ENCODE measurements at regions not wholly inside any gene's neighbourhood (a gene's known extent, or its start where the extent isn't known, plus 50 kb on each side); places are given as distances from the start of the nearest gene placed in this dataset.

- 35% methylated on average over 1 of the region's 1 CpG; no CpG with 5 or more reads in 1 of the 2 experiments for WGBS, 2 experiments (ENCODE audit: extremely low coverage in 1 of 2, insufficient coverage in 1 of 2, insufficient read length in 1 of 2, insufficient replicate concordance in 2 of 2, low coverage in 1 of 2, low lambda C conversion rate in 2 of 2, missing lambda C conversion rate in 1 of 2)
- no peak for TF ChIP-seq NANOG (IDR thresholded peaks at IDR 0.05; ENCODE audit: insufficient read depth, low read depth, low read length, poor library complexity, severe bottlenecking)
- TF ChIP-seq ATF3 (IDR thresholded peaks at IDR 0.05; ENCODE audit: insufficient read depth, low read depth, low read length) = no peak
- TF ChIP-seq RAD21 (IDR thresholded peaks at IDR 0.05 in 1 of 2, conservative IDR thresholded peaks at IDR 0.05 in 1 of 2; ENCODE audit: low read depth in 2 of 2, low read length in 2 of 2) = no peak
- no peak for TF ChIP-seq BRCA1 (IDR thresholded peaks at IDR 0.05; ENCODE audit: low read depth, low read length)
- no peak for TF ChIP-seq YY1 (IDR thresholded peaks at IDR 0.05; ENCODE audit: low read depth, low read length)
- no peak for TF ChIP-seq SAP30 (IDR thresholded peaks at IDR 0.05; ENCODE audit: insufficient read depth, insufficient replicate concordance, low read length)
- no peak for TF ChIP-seq KDM5A (IDR thresholded peaks at IDR 0.05; ENCODE audit: low read length)
- TF ChIP-seq TBP (IDR thresholded peaks at IDR 0.05; ENCODE audit: low read depth, low read length) = no peak
- TF ChIP-seq TAF1 (IDR thresholded peaks at IDR 0.05; ENCODE audit: low read depth, low read length) = no peak
- TF ChIP-seq EZH2 (IDR thresholded peaks at IDR 0.05; ENCODE audit: low read depth, low read length, severe bottlenecking) = no peak
- no peak for TF ChIP-seq POLR2A (IDR thresholded peaks at IDR 0.05; ENCODE audit: control extremely low read depth in 1 of 2, low read depth in 2 of 2, low read length in 2 of 2)
- TF ChIP-seq E2F6 (IDR thresholded peaks at IDR 0.05) = no peak
- no peak for TF ChIP-seq HDAC6 (IDR thresholded peaks at IDR 0.05; ENCODE audit: low read depth, low read length)
- ChIA-PET CTCF (ENCODE audit: partially characterized antibody) (no interaction called here), POLR2A (ENCODE audit: partially characterized antibody) (no interaction called here)
- Histone ChIP-seq H3K4me1 (replicated peaks in 1 of 4; ENCODE audit: control insufficient read depth in 3 of 4, insufficient read depth in 4 of 4, low read length in 3 of 4) (no peaks in the 10 kb centered on the region), H3K79me2 (ENCODE audit: control insufficient read depth in 1 of 2, insufficient read depth in 2 of 2, low read length in 2 of 2) (no peaks in the 10 kb centered on the region), H2BK5ac (ENCODE audit: low read depth, low read length) (no peak overlapping the region), H3K9ac (replicated peaks in 1 of 4; ENCODE audit: extremely low read depth in 1 of 4, low read depth in 3 of 4, low read length in 3 of 4) (no peak overlapping the region), H2AK5ac (ENCODE audit: low read depth, low read length) (no peak overlapping the region), H4K5ac (ENCODE audit: insufficient read length, low read depth, low read length) (no peak overlapping the region), H3K27me3 (replicated peaks in 1 of 4; ENCODE audit: control insufficient read depth in 3 of 4, extremely low read depth in 1 of 4, insufficient read depth in 3 of 4, low read length in 3 of 4) (no peaks in the 10 kb centered on the region), H2AFZ (ENCODE audit: low read length) (no peak overlapping the region), H2BK15ac (ENCODE audit: low read length) (no peak overlapping the region), H3K79me1 (ENCODE audit: low read depth, low read length) (no peaks in the 10 kb centered on the region), H3K27ac (ENCODE audit: low read depth, low read length) (no peak overlapping the region), H3K18ac (ENCODE audit: extremely low read depth, low read length) (no peak overlapping the region), H2BK20ac (ENCODE audit: low read length) (no peak overlapping the region), H3K4ac (replicated peaks; ENCODE audit: insufficient read length, low read depth, low read length) (no peak overlapping the region), H3K36me3 (ENCODE audit: control insufficient read depth in 2 of 4, insufficient read depth in 4 of 4, low read length in 3 of 4) (no peaks in the 10 kb centered on the region), H2BK120ac (replicated peaks; ENCODE audit: low read depth, low read length) (no peak overlapping the region), H3K14ac (ENCODE audit: insufficient read length) (no peak overlapping the region), H4K8ac (ENCODE audit: extremely low read depth, insufficient read depth, low read length) (no peak overlapping the region), H3K56ac (replicated peaks; ENCODE audit: insufficient read length, low read depth, low read length) (no peak overlapping the region), H3K4me2 (ENCODE audit: insufficient read depth in 1 of 2, low read depth in 2 of 2, low read length in 2 of 2) (no peak overlapping the region), H3K9me3 (ENCODE audit: insufficient read depth in 2 of 2, low read depth in 1 of 2, low read length in 1 of 2) (peaks cover 9% of the 10 kb centered on the region in 2 experiments; a peak in 2 of 4 replicates), H4K20me1 (replicated peaks in 1 of 2; ENCODE audit: control insufficient read depth in 1 of 2, insufficient read depth in 2 of 2, low read length in 2 of 2) (no peaks in the 10 kb centered on the region), H2BK12ac (ENCODE audit: low read depth, low read length) (no peak overlapping the region), H4K91ac (replicated peaks; ENCODE audit: insufficient read length, low read length) (no peak overlapping the region), H3K23me2 (ENCODE audit: low read depth, low read length) (no peaks in the 10 kb centered on the region; the same call in 1 of the 2 replicates), H3K23ac (ENCODE audit: insufficient read length) (no peak overlapping the region), H3K4me3 (ENCODE audit: extremely low read depth in 1 of 4, insufficient read depth in 2 of 4, low read depth in 3 of 4, low read length in 4 of 4) (no peak overlapping the region)
- FAIRE-seq (no peak), DNase-seq (ENCODE audit: low read depth in 1 of 2, low spot score in 2 of 2) (no peak)
These were observed 233.5 kb downstream of the XPNPEP1 start for GRCh38 chr10:109689785-109690184.
